HG02938 (cell line): ENCODE measurements at regions not wholly inside any gene's neighbourhood (a gene's known extent, or its start where the extent isn't known, plus 50 kb on each side); places are given as distances from the start of the nearest gene placed in this dataset.
"Not testable (repeated sequence)": the region's sequence is repeated elsewhere in the genome, so short reads cannot be mapped to it uniquely, and the experiment has no call there.

Source experiments
- ATAC-seq: cut with Tn5 transposase; IDR thresholded peaks from one replicate; pipeline ENCODE4 v1.9.1; 2021; ENCODE audit warnings: mild to moderate bottlenecking, moderate library complexity; ENCODE audit not compliant: unreplicated experiment

GRCh38 chr4:4116901-4117300, 109.8 kb downstream of the OTOP1 start:
- not testable (repeated sequence) for ATAC-seq

- not testable (repeated sequence) for ATAC-seq
Observed at GRCh38 chr4:4134368-4134767, 92.4 kb downstream of the OTOP1 start.

GRCh38 chr4:4136621-4137020, 90.1 kb downstream of the OTOP1 start:
- ATAC-seq: not testable (repeated sequence)
